Hypothalamus (tissue), 51 donors: ENCODE measurements at regions not wholly inside any gene's neighbourhood (a gene's known extent, or its start where the extent isn't known, plus 50 kb on each side); places are given as distances from the start of the nearest gene placed in this dataset.

Experiments used
- DNase-seq, 51 donors: peaks; one replicate each; lab custom pipeline; 2025; lab: John Stamatoyannopoulos, UW

DNA sequence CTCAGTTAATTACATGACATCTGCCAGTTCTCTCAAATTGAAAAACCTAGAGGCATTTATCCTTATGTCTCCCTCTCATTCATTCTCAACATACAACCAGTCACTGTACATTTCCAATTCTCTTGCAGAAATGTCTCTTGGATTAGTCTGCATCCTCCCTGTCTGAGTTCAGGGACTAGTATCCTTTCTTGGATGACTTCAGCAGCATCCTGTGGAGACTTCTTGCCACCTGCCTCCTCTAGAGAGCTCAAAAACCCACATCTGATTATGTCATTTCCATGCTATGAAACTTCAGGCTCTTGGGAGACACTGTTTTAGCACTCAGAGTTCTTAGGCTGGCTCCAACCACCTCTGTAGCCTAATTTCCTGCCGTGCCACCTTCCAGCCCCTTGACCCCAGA is 515.1 kb upstream of the DIPK2B start:
- no peak for DNase-seq

DNA sequence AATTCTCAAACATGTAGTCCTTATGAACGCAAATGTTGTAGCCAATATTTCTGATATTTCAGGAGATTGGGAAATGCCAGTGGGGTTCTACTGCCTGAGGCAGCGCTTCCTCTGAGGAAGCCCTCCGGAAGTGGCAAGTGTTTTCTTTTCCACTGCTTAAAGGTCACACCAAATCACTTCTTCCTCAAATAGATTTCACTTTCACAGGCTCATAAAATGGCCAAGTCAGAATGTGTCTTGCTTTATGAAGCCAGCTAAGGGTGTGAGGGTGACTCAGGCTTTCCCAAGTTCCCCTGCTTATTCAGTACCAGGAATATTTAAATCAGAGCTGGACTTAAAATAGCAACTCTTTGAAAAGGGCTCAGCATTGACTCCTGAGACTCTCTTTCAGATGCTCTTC is 514.2 kb upstream of the DIPK2B start:
- peak in 2 of 51 donors; percentile 0 to 3 for DNase-seq

DNA sequence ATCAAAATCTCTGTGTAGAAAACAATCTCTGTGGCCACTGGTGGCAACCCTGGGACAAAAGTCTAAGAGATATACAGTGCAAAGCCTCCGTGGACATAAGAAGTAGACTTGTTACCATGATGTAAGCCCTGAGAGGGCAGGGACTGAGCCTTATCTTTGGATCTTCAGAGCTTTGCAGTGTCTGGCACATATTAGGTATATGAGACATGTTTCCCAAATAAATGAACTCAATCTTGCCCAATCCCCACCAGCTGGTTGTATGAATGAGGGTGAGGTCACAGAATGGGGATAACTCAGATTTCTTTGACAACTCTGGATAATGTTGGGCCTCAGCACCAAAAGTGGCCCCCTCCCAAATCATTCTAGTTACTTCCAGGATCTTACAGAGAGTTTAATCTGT is 511.4 kb upstream of the DIPK2B start:
- DNase-seq: no peak

DNA sequence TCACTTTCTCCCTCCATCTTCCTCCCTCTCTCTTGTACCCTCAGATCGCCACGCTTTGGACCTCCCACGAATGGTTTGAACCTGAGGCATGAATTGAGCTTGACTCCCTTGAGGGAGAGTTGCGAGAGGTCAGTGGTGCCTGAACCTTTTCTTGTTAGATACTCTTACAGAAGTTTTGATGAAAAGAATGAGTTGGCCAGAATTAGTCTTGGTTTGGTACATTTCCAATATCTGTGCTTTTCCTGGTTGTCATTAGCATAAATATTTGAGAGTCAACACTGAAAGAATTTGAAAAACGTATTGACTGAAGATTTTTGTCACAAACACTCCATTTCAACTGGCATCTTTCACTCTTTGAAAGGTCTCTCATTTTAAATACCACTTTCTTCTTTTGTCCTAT is 510.6 kb upstream of the DIPK2B start:
- no peak for DNase-seq

DNA sequence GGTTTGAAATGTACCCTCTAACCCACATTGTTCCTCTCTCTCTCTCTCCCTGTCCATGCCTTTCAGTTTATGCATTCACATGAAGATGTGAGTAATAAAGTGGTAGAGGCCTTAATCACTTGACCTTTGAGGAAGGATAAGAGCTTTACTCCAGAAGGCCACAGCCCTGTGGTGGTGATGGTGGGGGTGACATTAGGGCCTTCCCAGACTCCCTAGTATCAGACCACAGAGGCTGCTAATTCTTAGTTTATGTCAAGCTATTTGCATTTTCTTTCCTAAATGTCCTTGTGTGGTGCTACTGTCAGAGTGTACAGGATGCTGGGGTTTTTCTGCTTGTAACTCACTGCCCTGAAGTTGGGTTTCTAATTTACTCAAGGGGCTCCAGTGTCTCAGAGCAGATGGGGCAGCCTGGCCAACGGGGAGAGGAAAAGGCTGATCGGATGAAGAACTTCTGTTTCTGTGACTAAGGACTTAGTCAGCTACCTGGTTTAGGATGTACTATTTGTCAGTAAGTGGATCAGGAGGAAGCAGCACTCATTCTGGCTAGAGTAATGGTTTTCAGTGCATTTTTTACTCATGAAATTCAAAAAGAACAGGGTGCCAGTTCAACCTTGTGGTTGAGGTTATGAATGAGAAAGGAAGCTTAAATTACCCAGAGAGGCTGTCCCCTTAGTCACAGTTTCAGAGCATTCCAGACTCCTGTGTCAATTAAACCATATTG is 509.6 kb upstream of the DIPK2B start:
- DNase-seq: no peak

DNA sequence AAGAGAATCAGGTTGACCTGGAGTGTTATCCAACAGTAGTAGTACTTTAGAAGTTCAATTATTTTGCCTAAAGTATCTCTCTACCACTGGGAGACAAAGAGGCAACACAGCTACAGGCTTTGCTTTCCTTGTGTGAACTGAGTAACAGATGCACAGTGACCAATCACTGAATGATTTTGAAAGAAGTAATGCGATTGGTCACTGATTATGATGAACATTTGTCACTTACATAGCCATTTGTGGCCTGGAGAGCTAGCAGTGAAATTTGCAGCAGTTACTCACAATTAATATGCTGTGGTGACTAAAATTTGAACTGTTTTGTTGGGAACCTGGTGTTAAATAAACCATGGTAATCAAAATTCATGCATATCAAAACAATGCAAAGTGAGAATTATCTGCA is 508.7 kb upstream of the DIPK2B start:
- no peak for DNase-seq

DNA sequence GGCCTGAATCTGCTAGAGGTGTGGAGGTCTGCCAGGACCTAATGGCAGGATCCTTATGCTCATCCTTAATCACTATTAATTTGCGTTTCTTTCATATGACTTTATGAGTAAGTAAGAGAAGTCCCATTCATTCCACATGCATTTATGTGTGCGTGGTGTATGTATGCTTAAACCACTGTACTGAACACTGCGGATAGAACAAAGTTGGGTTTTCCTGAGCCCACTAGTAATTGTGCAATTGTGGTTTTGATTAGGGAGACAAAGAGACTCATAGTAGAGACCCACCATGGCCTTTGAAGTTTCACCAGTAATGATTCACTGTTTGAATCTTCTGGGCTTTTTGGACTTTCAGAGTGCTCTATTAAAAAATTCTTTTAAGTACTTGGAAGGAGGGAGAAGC is 498.5 kb upstream of the DIPK2B start:
- no peak for DNase-seq

DNA sequence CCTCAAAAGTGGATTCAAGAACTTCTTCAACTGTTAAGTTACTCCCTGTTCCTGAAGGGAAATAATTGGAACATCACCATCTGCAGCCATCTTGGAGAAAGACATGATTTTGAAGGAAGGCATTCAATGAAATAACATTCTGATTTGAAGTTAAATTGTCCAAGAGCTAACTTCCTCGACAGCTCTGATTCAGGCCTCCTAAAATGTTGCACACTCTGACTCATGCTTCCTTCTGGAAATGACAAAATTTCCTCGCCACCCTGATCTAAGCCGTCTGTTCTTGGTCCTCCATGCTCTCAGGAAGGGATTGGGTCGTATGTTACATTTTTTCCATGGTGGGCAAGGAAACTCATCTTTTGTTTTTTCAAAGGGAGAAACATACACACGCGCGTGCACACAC is 496.9 kb upstream of the DIPK2B start:
- DNase-seq: no peak

DNA sequence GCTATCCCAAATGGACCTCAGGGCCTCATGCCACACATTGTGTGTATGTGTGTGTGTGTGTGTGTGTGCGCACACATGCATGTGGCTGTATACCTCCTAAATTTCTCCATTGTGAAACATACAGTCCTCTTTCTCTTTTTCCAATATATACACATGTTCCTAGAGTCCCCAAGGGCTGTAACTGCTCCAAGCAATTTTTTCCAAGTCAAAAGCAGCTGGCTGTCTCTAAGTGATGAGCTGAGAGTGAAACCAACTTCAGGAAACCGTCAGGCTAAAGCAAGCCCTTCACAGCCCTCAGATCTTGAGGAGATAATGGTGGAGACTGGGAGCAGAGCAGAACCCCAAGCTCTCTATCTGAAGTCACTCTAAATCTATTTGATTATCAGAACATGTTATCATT is 496.1 kb upstream of the DIPK2B start:
- DNase-seq: no peak

DNA sequence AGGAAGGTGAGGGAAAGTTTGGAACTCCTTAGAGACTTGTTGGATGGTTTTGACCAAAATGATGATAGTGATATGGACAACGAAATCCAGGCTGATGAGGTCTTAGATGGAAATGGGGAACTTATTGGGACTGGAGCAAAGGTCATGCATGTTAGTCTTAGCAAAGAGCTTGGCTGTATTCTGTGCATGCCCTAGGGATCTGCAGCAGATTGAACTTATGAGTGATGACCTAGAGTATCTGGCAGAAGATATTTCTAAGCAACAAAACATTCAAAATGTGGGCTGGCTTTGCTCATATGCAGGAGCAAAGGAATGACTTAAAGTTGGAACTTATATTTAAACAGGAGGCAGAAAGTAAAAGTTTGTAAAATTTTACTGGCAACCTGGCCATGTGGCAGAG is 489.3 kb upstream of the DIPK2B start:
- no peak for DNase-seq

DNA sequence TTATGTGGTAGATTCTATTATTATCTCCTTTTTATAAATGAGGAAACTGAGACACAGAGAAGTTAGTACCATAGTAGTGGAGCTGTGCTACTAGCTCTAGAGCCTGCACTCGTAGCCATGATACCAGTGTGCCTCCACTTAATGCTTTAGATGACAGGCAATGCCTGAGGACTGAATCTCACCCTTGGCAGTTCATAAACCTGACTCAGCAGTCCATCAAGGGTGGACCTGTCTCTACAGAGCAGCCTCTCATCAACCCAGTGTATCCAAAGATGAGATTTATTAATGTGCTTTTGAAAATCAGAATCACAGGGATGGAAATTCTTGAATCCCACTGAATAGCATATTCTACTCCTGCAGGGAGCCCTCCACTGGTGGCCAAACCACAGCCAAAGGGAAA is 483.2 kb upstream of the DIPK2B start:
- no peak for DNase-seq

DNA sequence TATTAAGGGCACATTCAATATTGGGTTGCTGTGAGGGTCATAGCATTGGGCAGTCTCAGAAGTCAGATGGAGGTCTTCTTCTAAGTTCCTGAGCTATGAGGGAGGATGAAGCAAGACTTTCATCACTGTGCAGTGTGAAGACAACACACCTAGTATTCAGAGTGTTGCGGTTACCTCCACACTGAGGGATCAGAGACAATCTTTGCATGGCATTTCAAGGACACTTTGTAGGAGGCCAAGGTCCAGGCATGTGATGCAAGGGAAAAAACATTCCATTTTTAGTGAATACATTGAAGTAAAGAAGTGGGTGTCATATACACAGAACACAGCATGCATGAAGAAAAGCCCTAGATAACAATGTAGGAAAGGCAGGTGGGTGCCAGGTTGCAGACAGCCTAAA is 481.2 kb upstream of the DIPK2B start:
- DNase-seq: no peak

DNA sequence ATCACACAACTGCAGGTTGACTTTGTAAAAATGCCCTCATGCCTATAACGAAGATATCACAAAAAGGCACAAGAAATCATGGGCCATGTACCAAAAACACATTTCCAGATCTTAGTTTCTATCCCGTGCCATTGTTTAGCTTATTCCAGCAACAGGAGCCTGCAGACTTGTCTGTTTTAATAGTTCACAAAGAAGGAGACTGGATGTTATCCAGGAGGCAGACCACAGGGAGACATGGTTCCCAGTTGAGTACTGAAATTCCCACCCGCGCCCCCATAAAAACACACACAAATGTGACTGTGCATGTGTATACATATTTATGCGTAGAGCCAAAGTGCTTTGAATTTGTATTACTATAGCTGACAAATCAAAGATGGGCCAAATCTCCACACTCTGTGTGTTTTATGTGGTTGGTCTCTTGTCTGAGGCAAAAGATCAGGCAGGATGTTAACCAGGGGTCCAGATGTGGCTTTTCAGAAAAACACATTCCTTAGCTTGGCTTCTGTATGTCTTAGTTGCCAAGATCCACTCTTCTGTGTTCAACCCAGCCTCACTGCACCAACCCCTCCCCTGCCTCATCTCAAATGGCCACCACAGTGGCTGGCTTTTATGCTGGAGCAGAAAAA is 469.2 kb upstream of the DIPK2B start:
- no peak for DNase-seq

DNA sequence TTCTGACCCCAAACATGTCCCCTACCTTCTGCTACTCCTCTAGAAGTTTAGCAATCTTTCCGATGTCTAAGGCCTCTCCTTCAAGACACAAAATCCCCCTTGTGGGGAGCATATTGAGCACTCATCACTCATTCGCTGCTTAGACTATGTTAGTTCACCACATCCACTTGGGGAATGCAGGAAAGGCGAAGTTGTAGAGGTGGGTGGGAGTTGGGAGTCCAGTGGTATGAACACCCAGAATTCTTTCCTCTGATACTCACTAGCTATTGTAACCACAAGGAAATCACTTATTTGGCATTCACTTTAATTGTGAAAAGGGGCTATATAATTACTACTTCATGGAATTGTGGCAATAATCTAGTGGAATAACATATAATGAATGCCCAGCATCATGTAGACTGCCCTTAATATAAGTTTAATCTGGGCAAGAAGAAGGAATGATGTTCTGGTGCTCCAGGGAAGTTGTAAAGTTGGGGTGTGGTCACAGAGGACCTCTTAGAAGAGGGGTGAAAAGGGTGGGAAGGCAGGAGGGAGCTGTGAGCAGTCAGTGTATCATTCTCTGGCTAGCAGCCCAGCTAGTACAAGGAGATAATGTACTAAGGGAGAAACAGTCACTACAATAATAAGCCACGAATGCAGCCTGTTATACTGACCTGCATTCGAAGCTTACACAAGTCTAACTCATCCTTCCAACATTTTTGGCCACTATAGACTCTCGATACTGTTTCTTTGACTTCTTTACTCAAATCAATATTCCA is 468.2 kb upstream of the DIPK2B start:
- DNase-seq: no peak

DNA sequence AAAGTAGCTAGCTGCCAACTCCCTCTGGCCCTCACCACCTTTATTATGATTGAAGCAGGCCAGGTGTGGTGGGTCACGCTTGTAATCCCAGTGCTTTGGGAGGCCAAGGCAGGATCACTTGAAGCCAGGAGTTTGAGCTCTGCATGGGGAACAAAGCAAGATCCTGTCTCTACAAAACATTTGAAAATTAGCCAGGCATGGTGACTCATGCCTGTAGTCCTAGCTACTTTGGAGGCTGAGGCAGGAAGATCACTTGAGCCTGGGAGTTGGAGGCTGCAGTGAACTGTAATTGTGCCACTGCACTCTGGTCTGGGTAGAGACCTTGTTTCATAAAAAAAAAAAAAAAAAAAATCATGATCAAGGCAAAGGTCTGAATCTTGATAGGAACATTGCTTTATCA is 467.0 kb upstream of the DIPK2B start:
- DNase-seq: no peak

DNA sequence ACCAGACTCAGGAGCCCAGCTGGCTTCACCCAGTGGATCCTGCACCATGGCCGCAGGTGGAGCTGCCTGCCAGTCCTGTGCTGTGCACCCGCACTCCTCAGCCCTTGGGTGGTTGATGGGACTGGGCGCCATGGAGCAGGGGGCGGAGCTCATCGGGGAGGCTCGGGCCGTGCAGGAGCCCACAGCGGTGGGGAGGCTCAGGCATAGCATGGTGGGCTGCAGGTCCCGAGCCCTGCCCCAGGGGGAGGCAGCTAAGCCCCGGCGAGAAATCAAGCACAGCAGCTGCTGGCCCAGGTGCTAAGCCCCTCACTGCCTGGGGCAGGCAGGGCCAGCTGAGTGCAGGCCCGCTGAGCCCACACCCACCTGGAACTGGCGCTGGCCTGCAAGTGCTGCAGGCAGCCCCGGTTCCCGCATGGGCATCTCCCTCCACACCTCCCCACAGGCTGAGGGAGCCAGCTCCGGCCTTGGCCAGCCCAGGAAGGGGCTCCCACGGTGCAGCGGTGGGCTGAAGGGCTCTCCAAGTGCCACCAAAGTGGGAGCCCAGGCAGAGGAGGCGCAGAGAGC is 464.1 kb upstream of the DIPK2B start:
- no peak for DNase-seq

DNA sequence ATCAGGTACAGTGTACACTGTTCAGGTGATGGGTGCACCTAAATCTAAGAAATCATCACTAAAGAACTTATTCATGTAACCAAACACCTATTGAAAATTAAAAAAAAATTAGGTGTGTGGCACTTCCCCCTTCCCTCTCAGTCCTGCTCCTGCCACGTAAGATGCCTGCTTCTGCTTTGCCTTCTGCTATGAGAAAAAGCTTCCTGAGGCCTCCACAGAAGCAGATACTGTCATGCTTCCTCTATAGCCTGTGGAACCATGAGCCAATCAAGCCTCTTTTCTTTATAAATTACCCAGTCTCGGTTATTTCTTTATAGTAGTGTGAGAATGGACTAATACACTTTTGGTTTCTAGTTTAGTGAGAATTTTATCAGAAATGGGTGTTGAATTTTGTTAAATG is 459.8 kb upstream of the DIPK2B start:
- DNase-seq: no peak

DNA sequence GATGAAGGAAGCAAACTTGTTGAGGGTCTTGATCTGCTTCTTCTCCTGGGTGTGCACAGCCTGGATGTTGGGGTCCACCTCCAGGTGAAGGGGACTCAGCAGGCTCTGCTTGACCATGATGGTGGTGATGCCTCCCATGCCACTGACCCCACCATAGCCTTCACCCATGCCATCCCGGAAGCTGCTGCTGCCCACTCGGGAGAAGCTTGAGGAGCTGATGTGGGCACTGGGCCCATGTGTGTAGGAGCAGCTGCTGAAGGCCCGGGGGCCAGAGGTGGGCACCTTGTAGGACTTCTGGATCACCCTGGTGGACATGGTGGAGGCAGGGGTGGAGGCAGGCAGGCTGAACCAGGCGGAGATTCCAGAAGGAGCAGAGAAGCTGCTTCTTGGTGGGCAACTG is 432.7 kb upstream of the DIPK2B start:
- DNase-seq: no peak

DNA sequence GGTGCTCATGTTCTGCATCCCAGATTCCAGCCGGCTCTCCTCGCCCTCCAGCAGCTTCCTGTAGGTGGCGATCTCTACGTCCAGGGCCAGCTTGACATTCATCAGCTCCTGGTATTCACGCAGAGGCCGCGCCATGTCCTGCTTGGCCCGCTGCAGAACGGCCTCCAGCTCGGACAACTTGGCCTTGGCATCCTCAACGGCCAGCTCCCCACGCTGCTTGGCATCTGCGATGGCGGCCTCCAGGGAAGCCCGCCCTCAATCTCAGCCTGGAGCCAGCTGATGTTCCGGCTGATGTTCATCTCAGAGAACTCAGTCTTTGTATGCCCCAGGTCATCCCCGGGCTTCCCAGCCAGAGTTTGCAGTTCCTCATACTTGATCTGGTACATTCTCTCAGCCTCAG is 431.8 kb upstream of the DIPK2B start:
- DNase-seq: no peak

DNA sequence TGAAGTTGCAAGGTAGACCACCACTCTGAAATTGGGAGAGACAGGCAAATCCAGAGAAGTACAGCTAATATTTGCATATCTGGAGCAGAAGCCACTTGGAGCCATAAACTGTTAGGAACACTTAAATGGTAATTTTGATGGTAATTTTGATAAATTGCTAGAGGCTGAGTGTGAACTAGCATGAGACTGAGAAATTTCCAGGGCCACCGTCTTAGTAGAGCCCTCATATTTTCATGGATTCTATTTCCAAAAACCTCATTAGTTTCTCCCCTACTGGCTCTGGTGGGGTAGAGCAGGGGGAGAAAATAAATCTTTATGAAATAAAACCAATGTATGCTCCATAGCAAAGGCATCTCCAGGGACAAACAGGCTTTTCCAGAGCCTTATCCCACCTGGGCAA is 429.4 kb upstream of the DIPK2B start:
- DNase-seq: no peak

DNA sequence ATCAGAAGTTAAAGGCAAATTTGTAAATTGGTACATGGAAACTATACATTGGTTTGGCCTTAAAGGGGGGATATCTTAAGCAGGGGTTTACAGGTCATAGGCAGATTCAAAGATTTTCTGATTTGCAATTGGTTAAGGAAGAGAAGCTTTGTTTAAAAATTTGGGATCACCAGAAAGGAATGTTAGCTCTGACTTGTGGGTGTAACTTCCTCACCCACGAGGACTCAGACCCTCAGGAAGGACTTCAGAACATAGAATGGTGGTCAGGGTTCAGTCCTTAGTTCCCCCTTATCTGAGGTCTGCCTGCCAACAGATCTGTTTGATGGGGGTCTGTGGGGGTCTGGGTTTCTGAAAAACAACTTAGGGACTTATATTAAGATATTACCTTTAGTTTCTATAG is 427.4 kb upstream of the DIPK2B start:
- no peak for DNase-seq

DNA sequence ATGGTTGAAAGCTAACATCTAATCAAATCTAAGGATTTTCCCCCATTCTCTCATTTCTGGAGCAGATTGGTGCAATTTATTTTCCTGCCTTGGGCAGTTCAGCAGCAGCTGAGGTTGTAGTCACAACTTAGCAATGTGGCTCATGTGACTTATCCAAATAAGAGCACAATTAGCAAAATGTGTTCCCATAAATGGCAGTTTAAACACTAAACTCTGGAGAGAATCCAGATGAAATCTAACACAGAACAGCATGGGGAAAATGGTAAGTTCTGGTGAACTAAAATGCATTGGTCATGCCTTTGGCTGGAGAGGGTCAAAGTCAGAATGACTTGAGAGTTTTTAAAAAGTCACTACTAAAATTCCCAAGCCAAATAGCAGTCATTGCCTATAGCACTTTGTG is 422.6 kb upstream of the DIPK2B start:
- DNase-seq: no peak
